ENCODE measurements at regions not wholly inside any gene's neighbourhood (a gene's known extent, or its start where the extent isn't known, plus 50 kb on each side); places are given as distances from the start of the nearest gene placed in this dataset.

DNA sequence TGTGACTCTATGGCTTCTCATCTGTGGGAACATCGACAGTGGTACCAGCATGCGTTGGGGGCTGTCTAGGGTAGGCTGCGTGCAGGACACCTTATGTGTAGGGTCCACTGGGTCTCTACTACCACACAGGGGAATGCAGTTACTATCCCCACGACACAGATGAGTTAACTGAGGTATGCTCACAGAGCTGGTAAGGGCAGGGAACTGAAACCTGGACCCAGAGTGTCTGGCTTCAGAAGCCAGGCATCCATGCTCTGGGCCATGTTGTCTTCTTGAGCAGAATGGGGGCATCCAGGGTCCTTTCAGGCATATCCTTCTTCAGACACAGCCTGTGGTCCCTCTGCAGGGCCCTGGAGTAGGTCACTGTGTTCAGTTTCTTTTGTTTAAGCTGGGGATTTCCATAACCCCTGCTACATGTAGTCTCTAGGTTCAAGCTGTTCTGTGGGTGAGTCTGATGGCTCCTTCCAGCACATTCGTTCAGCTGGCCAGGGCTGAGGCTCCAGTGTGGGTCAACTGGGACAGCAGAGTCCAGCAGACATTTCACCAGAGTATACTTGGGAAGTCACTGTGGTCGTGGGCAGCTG lies 148.8 kb downstream of the GADD45G start:
- Mint-ChIP-seq H3K27me3 (ENCODE audit: unreplicated experiment) (peaks cover 12% of the 10 kb centered on the region), H3K9me3 (ENCODE audit: unreplicated experiment) (no peaks in the 10 kb centered on the region), H3K36me3 (ENCODE audit: low read depth, unreplicated experiment) (peaks cover 4% of the 10 kb centered on the region), H3K27ac (ENCODE audit: unreplicated experiment) (no peak overlapping the region), H3K4me3 (ENCODE audit: unreplicated experiment) (no peak overlapping the region), H3K4me1 (ENCODE audit: unreplicated experiment) (peaks cover 12% of the 10 kb centered on the region)
- TF ChIP-seq, protein P1, sequence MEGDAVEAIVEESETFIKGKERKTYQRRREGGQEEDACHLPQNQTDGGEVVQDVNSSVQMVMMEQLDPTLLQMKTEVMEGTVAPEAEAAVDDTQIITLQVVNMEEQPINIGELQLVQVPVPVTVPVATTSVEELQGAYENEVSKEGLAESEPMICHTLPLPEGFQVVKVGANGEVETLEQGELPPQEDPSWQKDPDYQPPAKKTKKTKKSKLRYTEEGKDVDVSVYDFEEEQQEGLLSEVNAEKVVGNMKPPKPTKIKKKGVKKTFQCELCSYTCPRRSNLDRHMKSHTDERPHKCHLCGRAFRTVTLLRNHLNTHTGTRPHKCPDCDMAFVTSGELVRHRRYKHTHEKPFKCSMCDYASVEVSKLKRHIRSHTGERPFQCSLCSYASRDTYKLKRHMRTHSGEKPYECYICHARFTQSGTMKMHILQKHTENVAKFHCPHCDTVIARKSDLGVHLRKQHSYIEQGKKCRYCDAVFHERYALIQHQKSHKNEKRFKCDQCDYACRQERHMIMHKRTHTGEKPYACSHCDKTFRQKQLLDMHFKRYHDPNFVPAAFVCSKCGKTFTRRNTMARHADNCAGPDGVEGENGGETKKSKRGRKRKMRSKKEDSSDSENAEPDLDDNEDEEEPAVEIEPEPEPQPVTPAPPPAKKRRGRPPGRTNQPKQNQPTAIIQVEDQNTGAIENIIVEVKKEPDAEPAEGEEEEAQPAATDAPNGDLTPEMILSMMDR (IDR thresholded peaks at IDR 0.05; ENCODE audit: unreplicated experiment), result no peak
- DNase-seq (ENCODE audit: low spot score), result no peak

DNA sequence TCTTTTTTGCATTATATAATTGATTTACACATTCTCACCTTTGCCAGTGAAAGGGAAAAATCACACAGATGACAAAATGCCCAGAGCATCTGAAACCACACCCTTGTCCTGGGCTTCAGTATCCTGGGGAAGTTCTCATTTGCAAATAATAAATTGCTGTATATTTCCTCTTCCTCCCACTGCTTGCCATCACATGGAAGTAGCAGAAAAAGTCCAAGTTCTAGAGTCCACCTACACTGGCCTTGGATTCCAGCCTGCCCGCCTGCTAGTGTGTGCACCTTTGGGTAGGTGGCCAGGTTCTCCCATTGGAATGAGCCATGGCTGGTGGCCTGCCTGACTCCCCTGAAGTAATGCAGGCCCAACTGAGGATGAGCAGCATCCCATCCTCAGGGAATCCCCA lies 149.4 kb downstream of the GADD45G start:
- H3K27me3 Mint-ChIP-seq (ENCODE audit: unreplicated experiment), result peaks cover 8% of the 10 kb centered on the region
- H3K4me1 Mint-ChIP-seq (ENCODE audit: unreplicated experiment), result peaks cover 13% of the 10 kb centered on the region
- no peaks in the 10 kb centered on the region for H3K9me3 Mint-ChIP-seq (ENCODE audit: unreplicated experiment)
- no peak for DNase-seq (ENCODE audit: low spot score)
- peaks cover 3% of the 10 kb centered on the region for H3K36me3 Mint-ChIP-seq (ENCODE audit: low read depth, unreplicated experiment)
- TF ChIP-seq, protein P1 (IDR thresholded peaks at IDR 0.05; ENCODE audit: unreplicated experiment), result no peak
- no peak overlapping the region for H3K4me3 Mint-ChIP-seq (ENCODE audit: unreplicated experiment)
- H3K27ac Mint-ChIP-seq (ENCODE audit: unreplicated experiment), result no peak overlapping the region

DNA sequence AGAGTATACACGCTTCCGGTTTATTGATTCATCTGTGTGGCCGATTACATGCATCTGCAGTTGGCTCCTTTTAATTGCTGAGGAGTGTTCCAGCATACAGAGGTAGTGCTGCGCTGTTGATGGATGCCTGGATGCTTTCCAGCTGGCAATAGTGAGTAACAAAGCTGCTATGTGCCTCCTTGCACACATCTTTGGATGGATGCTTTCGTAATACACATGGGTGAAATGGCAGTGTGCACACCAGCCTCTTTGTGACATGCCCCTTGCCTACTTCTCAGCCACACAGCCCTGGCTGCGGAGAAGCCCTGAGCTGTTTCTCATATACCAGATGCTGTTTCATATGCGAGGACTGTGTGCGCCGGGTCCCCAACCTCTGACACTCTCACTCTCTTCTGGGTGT lies 151.0 kb downstream of the GADD45G start:
- no peak for DNase-seq (ENCODE audit: low spot score)
- TF ChIP-seq, protein P1 (IDR thresholded peaks at IDR 0.05; ENCODE audit: unreplicated experiment), result no peak

DNA sequence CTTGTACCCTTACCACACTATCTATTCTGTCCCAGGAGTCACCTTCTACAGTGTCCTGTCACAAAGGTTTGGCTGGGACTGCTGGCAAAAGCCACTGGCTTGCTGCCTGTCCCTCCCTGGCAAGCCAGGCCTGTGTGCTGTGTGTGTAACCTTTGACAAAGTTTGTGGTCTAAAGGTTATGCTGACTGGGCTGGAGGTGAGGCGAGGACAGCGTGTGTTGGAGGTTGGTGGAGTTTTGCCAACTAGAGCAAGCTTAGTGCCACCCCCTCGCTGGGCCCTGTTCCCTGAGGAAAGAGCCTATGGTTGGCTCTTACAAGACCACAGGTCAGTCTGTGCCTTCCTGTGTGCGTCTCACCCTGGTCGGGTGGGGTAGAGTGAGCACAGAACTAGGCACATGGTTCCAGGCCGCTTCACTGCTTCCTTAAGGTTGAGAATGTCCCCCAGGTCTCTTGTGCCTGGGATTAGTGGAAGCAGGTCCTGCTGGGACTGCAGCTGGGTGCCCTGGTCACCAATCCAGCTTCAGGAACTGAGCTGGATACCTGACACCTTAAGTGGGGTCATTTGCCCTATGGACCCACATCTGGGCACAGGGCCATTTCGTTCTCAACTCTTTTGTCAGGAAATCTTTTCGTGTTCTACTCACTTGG lies 152.2 kb downstream of the GADD45G start:
- peaks cover 6% of the 10 kb centered on the region for H3K27me3 Mint-ChIP-seq (ENCODE audit: unreplicated experiment)
- peaks cover 18% of the 10 kb centered on the region for H3K4me1 Mint-ChIP-seq (ENCODE audit: unreplicated experiment)
- H3K9me3 Mint-ChIP-seq (ENCODE audit: unreplicated experiment), result no peaks in the 10 kb centered on the region
- H3K36me3 Mint-ChIP-seq (ENCODE audit: low read depth, unreplicated experiment), result no peaks in the 10 kb centered on the region
- no peak overlapping the region for H3K27ac Mint-ChIP-seq (ENCODE audit: unreplicated experiment)
- no peak overlapping the region for H3K4me3 Mint-ChIP-seq (ENCODE audit: unreplicated experiment)
- DNase-seq (ENCODE audit: low spot score), result no peak
- TF ChIP-seq, protein P1 (IDR thresholded peaks at IDR 0.05; ENCODE audit: unreplicated experiment), result no peak

More for the DNA sequence above, 151.0 kb downstream of the GADD45G start:
- no peaks in the 10 kb centered on the region for H3K36me3 Mint-ChIP-seq (ENCODE audit: low read depth, unreplicated experiment)
- peaks cover 6% of the 10 kb centered on the region for H3K27me3 Mint-ChIP-seq (ENCODE audit: unreplicated experiment)
- peaks cover 18% of the 10 kb centered on the region for H3K4me1 Mint-ChIP-seq (ENCODE audit: unreplicated experiment)
- no peak overlapping the region for H3K4me3 Mint-ChIP-seq (ENCODE audit: unreplicated experiment)
- no peak overlapping the region for H3K27ac Mint-ChIP-seq (ENCODE audit: unreplicated experiment)
- no peaks in the 10 kb centered on the region for H3K9me3 Mint-ChIP-seq (ENCODE audit: unreplicated experiment)

DNA sequence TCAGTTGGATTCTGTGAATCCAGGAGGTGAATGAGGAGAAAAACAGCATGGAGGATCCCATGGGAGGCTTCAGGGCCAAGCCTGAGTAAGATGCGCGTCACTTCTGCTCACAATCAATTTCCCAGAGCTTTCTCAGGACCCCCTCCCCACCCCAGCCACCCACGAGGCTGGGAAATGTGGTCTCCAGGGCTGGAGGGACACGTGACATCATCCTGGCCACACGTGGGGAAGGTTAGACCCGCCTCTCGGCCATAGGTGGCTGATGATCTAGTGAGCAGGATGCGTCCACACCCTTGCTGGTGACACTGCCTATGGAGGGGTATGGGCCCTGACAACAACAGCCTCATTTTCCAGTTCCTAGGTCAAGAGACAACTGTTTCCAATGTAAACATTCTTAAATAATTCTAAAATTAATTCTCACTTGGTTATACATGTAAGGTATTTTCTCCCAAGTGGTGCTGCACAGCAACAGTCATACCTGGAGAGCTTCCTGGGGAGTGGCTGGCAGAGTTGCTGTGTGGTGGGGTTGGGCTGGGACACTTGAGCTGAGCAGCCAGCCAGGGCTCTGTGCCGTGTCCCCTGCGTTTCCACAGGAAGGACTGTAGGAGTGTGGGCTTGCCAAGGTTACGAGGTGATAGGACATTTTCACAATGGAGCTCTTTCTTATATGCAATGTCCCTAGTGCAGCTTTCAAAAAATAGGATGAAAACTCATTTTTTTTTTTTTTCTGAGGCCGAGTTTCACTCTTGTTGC lies 153.1 kb downstream of the GADD45G start:
- Mint-ChIP-seq H3K4me1 (ENCODE audit: unreplicated experiment) (peaks cover 18% of the 10 kb centered on the region), H3K36me3 (ENCODE audit: low read depth, unreplicated experiment) (no peaks in the 10 kb centered on the region), H3K4me3 (ENCODE audit: unreplicated experiment) (no peak overlapping the region), H3K27ac (ENCODE audit: unreplicated experiment) (no peak overlapping the region), H3K9me3 (ENCODE audit: unreplicated experiment) (no peaks in the 10 kb centered on the region), H3K27me3 (ENCODE audit: unreplicated experiment) (peaks cover 8% of the 10 kb centered on the region)
- no peak for DNase-seq (ENCODE audit: low spot score)
- TF ChIP-seq, protein P1 (IDR thresholded peaks at IDR 0.05; ENCODE audit: unreplicated experiment), result no peak

Measured in endothelial cell (in vitro differentiated cells).